SK-N-SH (cell line): ENCODE measurements at regions not wholly inside any gene's neighbourhood (a gene's known extent, or its start where the extent isn't known, plus 50 kb on each side); places are given as distances from the start of the nearest gene placed in this dataset.
A peak's percentile ranks its signal among the peaks of the same experiment; 100 is the strongest.

Experiments used
- CTCF ChIP-seq: fragments of 200-600 bp; sonication (generic); IDR thresholded peaks from 2 replicates; pipeline ENCODE4 v1.6.1; 2017; ENCODE audit warnings: antibody characterized with exemption, mild to moderate bottlenecking, moderate library complexity
- FOXM1 ChIP-seq: IDR thresholded peaks from 2 replicates; pipeline ENCODE4 v1.4.0; 2012; ENCODE audit warnings: low read depth, mild to moderate bottlenecking
- NFIC ChIP-seq: IDR thresholded peaks from 2 replicates; pipeline ENCODE4 v1.4.0; 2012; ENCODE audit warnings: borderline replicate concordance
- RAD21 ChIP-seq: IDR thresholded peaks from 2 replicates; pipeline ENCODE4 v1.6.1; 2012; ENCODE audit warnings: mild to moderate bottlenecking, low read length
- RCOR1 ChIP-seq: fragments of 150-350 bp; IDR thresholded peaks from 2 replicates; pipeline ENCODE4 v1.6.1; 2017; ENCODE audit warnings: antibody characterized with exemption, low read length
- REST ChIP-seq: IDR thresholded peaks from 2 replicates; pipeline ENCODE4 v1.6.1; 2012; ENCODE audit warnings: mild to moderate bottlenecking, low read depth, low read length, moderate library complexity

DNA sequence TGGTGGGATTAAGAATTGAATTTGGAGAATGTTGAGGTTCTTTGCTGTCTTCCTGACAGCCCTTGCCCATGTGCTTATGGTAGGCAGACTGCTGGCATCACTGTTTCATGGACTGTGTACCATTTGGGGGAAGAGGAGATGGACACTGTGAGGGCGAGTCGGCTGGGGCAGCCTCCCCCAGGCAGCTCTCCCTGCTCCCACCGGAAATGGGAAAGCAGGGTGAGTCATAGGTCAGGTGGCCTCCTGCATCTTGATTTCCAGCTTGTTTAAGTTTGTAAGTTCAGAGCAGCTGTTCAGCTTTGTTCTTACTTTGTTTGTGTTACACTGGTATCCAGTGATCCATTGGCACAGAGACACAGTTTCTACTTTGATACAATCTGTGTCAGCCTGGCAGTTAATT, 87.2 kb upstream of the CNIH3 start:
- TF ChIP-seq CTCF (no peak), REST (no peak), RCOR1 (no peak), NFIC (peak; percentile 45; the same call in 1 of the 2 replicates), FOXM1 (no peak), RAD21 (no peak)
